ENCODE measurements at regions not wholly inside any gene's neighbourhood (a gene's known extent, or its start where the extent isn't known, plus 50 kb on each side); places are given as distances from the start of the nearest gene placed in this dataset.

DNA sequence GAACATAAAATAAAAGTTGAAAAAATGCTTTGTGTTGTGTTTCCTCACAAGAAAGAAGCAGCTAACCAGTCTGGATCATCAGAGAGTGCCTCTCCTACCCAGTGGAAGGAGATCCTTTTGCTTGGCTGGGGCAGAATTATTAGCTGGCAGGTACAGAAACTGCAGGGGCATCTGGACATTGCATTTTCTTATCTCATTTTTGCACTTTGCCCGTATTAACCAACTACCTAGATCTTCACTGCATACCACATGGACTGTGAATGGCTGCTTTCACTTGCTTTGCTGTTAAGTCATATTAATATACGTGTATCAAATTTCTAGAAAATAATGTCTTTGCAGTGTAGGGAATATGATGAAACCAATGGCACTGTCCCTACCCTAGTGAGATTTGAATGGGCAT lies 52.9 kb upstream of the PDGFRA start:
- H3K4me3 Mint-ChIP-seq = no peak overlapping the region
- ChIA-PET POLR2A (no interaction called here), CTCF (no interaction called here)
- H3K4me1 Mint-ChIP-seq (ENCODE audit: low read depth) = no peaks in the 10 kb centered on the region
- DNase-seq (no peak), ATAC-seq (no peak)
- intact Hi-C loops (cut with micrococcal nuclease) = no loop called here
- H3K36me3 Mint-ChIP-seq (ENCODE audit: low read depth) = no peaks in the 10 kb centered on the region
- H3K9me3 Mint-ChIP-seq = no peaks in the 10 kb centered on the region
- TF ChIP-seq, protein P1, sequence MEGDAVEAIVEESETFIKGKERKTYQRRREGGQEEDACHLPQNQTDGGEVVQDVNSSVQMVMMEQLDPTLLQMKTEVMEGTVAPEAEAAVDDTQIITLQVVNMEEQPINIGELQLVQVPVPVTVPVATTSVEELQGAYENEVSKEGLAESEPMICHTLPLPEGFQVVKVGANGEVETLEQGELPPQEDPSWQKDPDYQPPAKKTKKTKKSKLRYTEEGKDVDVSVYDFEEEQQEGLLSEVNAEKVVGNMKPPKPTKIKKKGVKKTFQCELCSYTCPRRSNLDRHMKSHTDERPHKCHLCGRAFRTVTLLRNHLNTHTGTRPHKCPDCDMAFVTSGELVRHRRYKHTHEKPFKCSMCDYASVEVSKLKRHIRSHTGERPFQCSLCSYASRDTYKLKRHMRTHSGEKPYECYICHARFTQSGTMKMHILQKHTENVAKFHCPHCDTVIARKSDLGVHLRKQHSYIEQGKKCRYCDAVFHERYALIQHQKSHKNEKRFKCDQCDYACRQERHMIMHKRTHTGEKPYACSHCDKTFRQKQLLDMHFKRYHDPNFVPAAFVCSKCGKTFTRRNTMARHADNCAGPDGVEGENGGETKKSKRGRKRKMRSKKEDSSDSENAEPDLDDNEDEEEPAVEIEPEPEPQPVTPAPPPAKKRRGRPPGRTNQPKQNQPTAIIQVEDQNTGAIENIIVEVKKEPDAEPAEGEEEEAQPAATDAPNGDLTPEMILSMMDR (IDR thresholded peaks at IDR 0.05) = no peak
- H3K27me3 Mint-ChIP-seq = peaks cover 1% of the 10 kb centered on the region
- no peak overlapping the region for H3K27ac Mint-ChIP-seq
